GM18507 (cell line): ENCODE measurements at regions not wholly inside any gene's neighbourhood (a gene's known extent, or its start where the extent isn't known, plus 50 kb on each side); places are given as distances from the start of the nearest gene placed in this dataset.

Experiments
- DNase-seq: peaks from one replicate; pipeline ENCODE4 v3.0.0; 2011; ENCODE audit warnings: low read depth; ENCODE audit not compliant: insufficient read length; ENCODE audit errors: extremely low spot score
- FAIRE-seq: peaks from 2 replicates; lab custom pipeline; 2011; peaks lifted over from hg19 to GRCh38; lab: Jason Lieb, UNC

- DNase-seq = no peak
Observed at GRCh38 chr5:40416588-40416987, 263.1 kb upstream of the PTGER4 start.

GRCh38 chr5:40416098-40416497 lies 263.6 kb upstream of the PTGER4 start:
- no peak for FAIRE-seq

More at GRCh38 chr5:40416588-40416987, 263.1 kb upstream of the PTGER4 start:
- FAIRE-seq = no peak

GRCh38 chr5:40414922-40415321 lies 264.8 kb upstream of the PTGER4 start:
- DNase-seq (no peak), FAIRE-seq (no peak)

More at GRCh38 chr5:40416098-40416497, 263.6 kb upstream of the PTGER4 start:
- no peak for DNase-seq

- DNase-seq = no peak
- FAIRE-seq = no peak
Observed at GRCh38 chr5:40413743-40414142, 266.0 kb upstream of the PTGER4 start.

- DNase-seq (no peak), FAIRE-seq (no peak)
Observed at GRCh38 chr5:40412771-40413170, 266.9 kb upstream of the PTGER4 start.

- FAIRE-seq (no peak), DNase-seq (no peak)
Observed at GRCh38 chr5:40410964-40411635, 268.6 kb upstream of the PTGER4 start.

GRCh38 chr5:40410231-40410861 lies 269.4 kb upstream of the PTGER4 start:
- DNase-seq (no peak), FAIRE-seq (peak; percentile 49)

- no peak for DNase-seq
- no peak for FAIRE-seq
Observed at GRCh38 chr5:40409601-40410000, 270.1 kb upstream of the PTGER4 start.

GRCh38 chr5:40406741-40407211 lies 272.9 kb upstream of the PTGER4 start:
- DNase-seq = no peak
- FAIRE-seq = peak; percentile 71

GRCh38 chr5:40405996-40406740 lies 273.5 kb upstream of the PTGER4 start:
- FAIRE-seq (no peak), DNase-seq (no peak)

GRCh38 chr5:40405230-40405629 lies 274.5 kb upstream of the PTGER4 start:
- FAIRE-seq = no peak
- DNase-seq = no peak

GRCh38 chr5:40404613-40405012 lies 275.1 kb upstream of the PTGER4 start:
- peak; percentile 85 for FAIRE-seq

GRCh38 chr5:40402007-40402364 lies 277.7 kb upstream of the PTGER4 start:
- peak; percentile 54 for FAIRE-seq
- DNase-seq = no peak

More at GRCh38 chr5:40404613-40405012, 275.1 kb upstream of the PTGER4 start:
- DNase-seq = no peak

- FAIRE-seq = peak; percentile 68
- DNase-seq = no peak
Observed at GRCh38 chr5:40401284-40402006, 278.3 kb upstream of the PTGER4 start.

GRCh38 chr5:40400245-40400644 lies 279.5 kb upstream of the PTGER4 start:
- FAIRE-seq (no peak), DNase-seq (no peak)

GRCh38 chr5:40399349-40399748 lies 280.4 kb upstream of the PTGER4 start:
- DNase-seq (no peak), FAIRE-seq (no peak)

GRCh38 chr5:40397976-40398375 lies 281.7 kb upstream of the PTGER4 start:
- FAIRE-seq (no peak), DNase-seq (no peak)

GRCh38 chr5:40397091-40397490 lies 282.6 kb upstream of the PTGER4 start:
- DNase-seq (no peak), FAIRE-seq (no peak)

- DNase-seq (no peak), FAIRE-seq (no peak)
Observed at GRCh38 chr5:40396317-40396716, 283.4 kb upstream of the PTGER4 start.

GRCh38 chr5:40395251-40395650 lies 284.5 kb upstream of the PTGER4 start:
- DNase-seq (no peak), FAIRE-seq (no peak)
